ENCODE measurements at regions not wholly inside any gene's neighbourhood (a gene's known extent, or its start where the extent isn't known, plus 50 kb on each side); places are given as distances from the start of the nearest gene placed in this dataset.

GRCh38 chr17:33574942-33575445 lies 281.9 kb upstream of the ASIC2 start:
- TF ChIP-seq, protein P1, sequence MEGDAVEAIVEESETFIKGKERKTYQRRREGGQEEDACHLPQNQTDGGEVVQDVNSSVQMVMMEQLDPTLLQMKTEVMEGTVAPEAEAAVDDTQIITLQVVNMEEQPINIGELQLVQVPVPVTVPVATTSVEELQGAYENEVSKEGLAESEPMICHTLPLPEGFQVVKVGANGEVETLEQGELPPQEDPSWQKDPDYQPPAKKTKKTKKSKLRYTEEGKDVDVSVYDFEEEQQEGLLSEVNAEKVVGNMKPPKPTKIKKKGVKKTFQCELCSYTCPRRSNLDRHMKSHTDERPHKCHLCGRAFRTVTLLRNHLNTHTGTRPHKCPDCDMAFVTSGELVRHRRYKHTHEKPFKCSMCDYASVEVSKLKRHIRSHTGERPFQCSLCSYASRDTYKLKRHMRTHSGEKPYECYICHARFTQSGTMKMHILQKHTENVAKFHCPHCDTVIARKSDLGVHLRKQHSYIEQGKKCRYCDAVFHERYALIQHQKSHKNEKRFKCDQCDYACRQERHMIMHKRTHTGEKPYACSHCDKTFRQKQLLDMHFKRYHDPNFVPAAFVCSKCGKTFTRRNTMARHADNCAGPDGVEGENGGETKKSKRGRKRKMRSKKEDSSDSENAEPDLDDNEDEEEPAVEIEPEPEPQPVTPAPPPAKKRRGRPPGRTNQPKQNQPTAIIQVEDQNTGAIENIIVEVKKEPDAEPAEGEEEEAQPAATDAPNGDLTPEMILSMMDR (IDR thresholded peaks at IDR 0.05) = no peak
- TF ChIP-seq POLR2A (IDR thresholded peaks at IDR 0.05) = no peak
